C4-2B (cell line): ENCODE measurements at regions not wholly inside any gene's neighbourhood (a gene's known extent, or its start where the extent isn't known, plus 50 kb on each side); places are given as distances from the start of the nearest gene placed in this dataset.

Experiments used
- ZFX ChIP-seq: fragments of 450-650 bp; IDR thresholded peaks from 2 replicates; pipeline ENCODE4 v1.6.1; 2017
- TF ChIP-seq, protein P1 (sequence below): fragments of 450-650 bp; conservative IDR thresholded peaks from 2 replicates; pipeline ENCODE4 v1.5.1; 2017; ENCODE audit warnings: mild to moderate bottlenecking

DNA sequence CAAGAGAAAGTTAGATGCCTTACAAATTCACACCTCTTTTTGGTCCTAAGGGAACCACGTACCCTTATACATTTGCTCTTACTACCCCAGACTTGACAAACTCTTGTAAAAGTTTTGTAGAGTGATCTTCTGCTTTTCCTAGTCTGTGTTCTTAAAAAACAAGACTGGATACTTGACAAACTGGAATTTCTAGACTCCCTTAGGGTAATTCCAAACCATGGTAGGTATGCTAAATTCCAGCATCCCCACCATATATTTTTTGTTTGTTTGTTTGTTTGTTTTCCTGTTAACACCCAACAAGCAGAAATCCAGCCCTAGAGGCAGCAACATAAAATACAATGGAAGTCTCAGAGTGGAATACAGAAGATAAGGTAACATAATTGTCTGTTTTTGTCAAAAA lies 280.7 kb upstream of the NR2F2 start:
- TF ChIP-seq, protein P1, sequence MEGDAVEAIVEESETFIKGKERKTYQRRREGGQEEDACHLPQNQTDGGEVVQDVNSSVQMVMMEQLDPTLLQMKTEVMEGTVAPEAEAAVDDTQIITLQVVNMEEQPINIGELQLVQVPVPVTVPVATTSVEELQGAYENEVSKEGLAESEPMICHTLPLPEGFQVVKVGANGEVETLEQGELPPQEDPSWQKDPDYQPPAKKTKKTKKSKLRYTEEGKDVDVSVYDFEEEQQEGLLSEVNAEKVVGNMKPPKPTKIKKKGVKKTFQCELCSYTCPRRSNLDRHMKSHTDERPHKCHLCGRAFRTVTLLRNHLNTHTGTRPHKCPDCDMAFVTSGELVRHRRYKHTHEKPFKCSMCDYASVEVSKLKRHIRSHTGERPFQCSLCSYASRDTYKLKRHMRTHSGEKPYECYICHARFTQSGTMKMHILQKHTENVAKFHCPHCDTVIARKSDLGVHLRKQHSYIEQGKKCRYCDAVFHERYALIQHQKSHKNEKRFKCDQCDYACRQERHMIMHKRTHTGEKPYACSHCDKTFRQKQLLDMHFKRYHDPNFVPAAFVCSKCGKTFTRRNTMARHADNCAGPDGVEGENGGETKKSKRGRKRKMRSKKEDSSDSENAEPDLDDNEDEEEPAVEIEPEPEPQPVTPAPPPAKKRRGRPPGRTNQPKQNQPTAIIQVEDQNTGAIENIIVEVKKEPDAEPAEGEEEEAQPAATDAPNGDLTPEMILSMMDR: no peak
- TF ChIP-seq ZFX: no peak
